D341Med (cell line): ENCODE measurements at regions not wholly inside any gene's neighbourhood (a gene's known extent, or its start where the extent isn't known, plus 50 kb on each side); places are given as distances from the start of the nearest gene placed in this dataset.
"Not testable (repeated sequence)": the region's sequence is repeated elsewhere in the genome, so short reads cannot be mapped to it uniquely, and the experiment has no call there.

Experiments used
- DNase-seq: peaks from one replicate; pipeline ENCODE4 v3.0.0; 2012; ENCODE audit warnings: low spot score

GRCh38 chr7:112678626-112679025 is 111.6 kb downstream of the TMEM168 start:
- no peak for DNase-seq

- DNase-seq, result not testable (repeated sequence)
These were observed 100.6 kb downstream of the TMEM168 start for GRCh38 chr7:112689466-112690177.

GRCh38 chr7:112692333-112692732 is 97.9 kb downstream of the TMEM168 start:
- no peak for DNase-seq

- not testable (repeated sequence) for DNase-seq
These were observed 93.0 kb downstream of the TMEM168 start for GRCh38 chr7:112697211-112697610.

GRCh38 chr7:112699725-112700513 is 90.3 kb downstream of the TMEM168 start:
- DNase-seq, result no peak

- no peak for DNase-seq
These were observed 88.7 kb downstream of the TMEM168 start for GRCh38 chr7:112701456-112701855.

- no peak for DNase-seq
These were observed 82.5 kb downstream of the TMEM168 start for GRCh38 chr7:112707655-112708054.

- no peak for DNase-seq
These were observed 82.0 kb downstream of the TMEM168 start for GRCh38 chr7:112708236-112708635.
